ENCODE measurements at regions not wholly inside any gene's neighbourhood (a gene's known extent, or its start where the extent isn't known, plus 50 kb on each side); places are given as distances from the start of the nearest gene placed in this dataset.
"Not testable (repeated sequence)": the region's sequence is repeated elsewhere in the genome, so short reads cannot be mapped to it uniquely, and the experiment has no call there.

- Mint-ChIP-seq H3K36me3 (ENCODE audit: low read depth) (no peaks in the 10 kb centered on the region), H3K4me1 (peaks cover 8% of the 10 kb centered on the region), H3K27me3 (ENCODE audit: insufficient read depth) (peaks cover 6% of the 10 kb centered on the region), H3K9me3 (no peaks in the 10 kb centered on the region), H3K27ac (no peak overlapping the region), H3K4me3 (no peak overlapping the region)
- Histone ChIP-seq H3K4me1 (ENCODE audit: control insufficient read depth, insufficient read depth, low read length) (no peaks in the 10 kb centered on the region), H3K27me3 (ENCODE audit: control insufficient read depth, insufficient read depth, low read length, poor library complexity, severe bottlenecking) (no peaks in the 10 kb centered on the region), H3K4me3 (ENCODE audit: low read length) (no peak overlapping the region), H3K9me3 (ENCODE audit: control insufficient read depth, low read length) (no peaks in the 10 kb centered on the region), H3K27ac (ENCODE audit: low read depth, low read length) (no peak overlapping the region), H3K9ac (ENCODE audit: extremely low read depth, low read length, poor library complexity, severe bottlenecking) (no peak overlapping the region), H3K36me3 (ENCODE audit: control insufficient read depth, insufficient read depth, low read length) (no peaks in the 10 kb centered on the region)
- no peak for TF ChIP-seq CTCF (conservative IDR thresholded peaks at IDR 0.05)
- no peak for DNase-seq
- WGBS, 2 experiments (ENCODE audit: insufficient coverage in 1 of 2, insufficient read length in 1 of 2): 89 to 91% methylated on average over 8 to 9 of the region's 9 CpGs
Measured at GRCh38 chr10:11668847-11669610, 57.6 kb upstream of the USP6NL start.

DNA sequence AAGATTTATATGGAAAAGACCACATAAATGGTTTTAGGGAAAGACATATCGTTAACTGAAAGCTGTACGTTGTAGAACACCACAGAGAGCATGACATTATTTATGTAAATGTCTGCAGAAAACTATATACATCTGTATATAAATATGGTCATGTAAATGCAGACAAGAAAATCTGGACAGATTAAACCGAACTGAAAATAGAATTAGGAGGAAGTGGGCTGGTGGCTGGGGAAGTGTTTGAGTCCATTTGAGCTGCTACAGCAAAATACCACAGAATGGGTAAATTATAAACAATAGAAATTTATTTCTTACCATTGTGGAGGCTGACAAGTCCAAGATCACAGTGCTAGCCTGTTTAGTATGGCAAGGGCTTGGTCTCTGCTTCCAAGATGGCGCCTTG, 56.3 kb upstream of the USP6NL start:
- Mint-ChIP-seq H3K27me3 (ENCODE audit: insufficient read depth) (peaks cover 6% of the 10 kb centered on the region), H3K4me1 (peaks cover 2% of the 10 kb centered on the region), H3K36me3 (ENCODE audit: low read depth) (no peaks in the 10 kb centered on the region), H3K9me3 (no peaks in the 10 kb centered on the region), H3K27ac (no peak overlapping the region), H3K4me3 (no peak overlapping the region)
- no peak overlapping the region for H3K9ac ChIP-seq (ENCODE audit: extremely low read depth, low read length, poor library complexity, severe bottlenecking)
- DNase-seq: no peak
- no peak overlapping the region for H3K4me3 ChIP-seq (ENCODE audit: low read length)
- no peaks in the 10 kb centered on the region for H3K4me1 ChIP-seq (ENCODE audit: control insufficient read depth, insufficient read depth, low read length)
- H3K27ac ChIP-seq (ENCODE audit: low read depth, low read length): no peak overlapping the region
- WGBS, 2 experiments (ENCODE audit: insufficient coverage in 1 of 2, insufficient read length in 1 of 2): 93% methylated on average over 4 of the region's 4 CpGs; no CpG with 5 or more reads in 1 of the 2 experiments
- no peaks in the 10 kb centered on the region for H3K27me3 ChIP-seq (ENCODE audit: control insufficient read depth, insufficient read depth, low read length, poor library complexity, severe bottlenecking)
- no peaks in the 10 kb centered on the region for H3K36me3 ChIP-seq (ENCODE audit: control insufficient read depth, insufficient read depth, low read length)
- H3K9me3 ChIP-seq (ENCODE audit: control insufficient read depth, low read length): no peaks in the 10 kb centered on the region
- TF ChIP-seq CTCF (conservative IDR thresholded peaks at IDR 0.05): no peak

DNA sequence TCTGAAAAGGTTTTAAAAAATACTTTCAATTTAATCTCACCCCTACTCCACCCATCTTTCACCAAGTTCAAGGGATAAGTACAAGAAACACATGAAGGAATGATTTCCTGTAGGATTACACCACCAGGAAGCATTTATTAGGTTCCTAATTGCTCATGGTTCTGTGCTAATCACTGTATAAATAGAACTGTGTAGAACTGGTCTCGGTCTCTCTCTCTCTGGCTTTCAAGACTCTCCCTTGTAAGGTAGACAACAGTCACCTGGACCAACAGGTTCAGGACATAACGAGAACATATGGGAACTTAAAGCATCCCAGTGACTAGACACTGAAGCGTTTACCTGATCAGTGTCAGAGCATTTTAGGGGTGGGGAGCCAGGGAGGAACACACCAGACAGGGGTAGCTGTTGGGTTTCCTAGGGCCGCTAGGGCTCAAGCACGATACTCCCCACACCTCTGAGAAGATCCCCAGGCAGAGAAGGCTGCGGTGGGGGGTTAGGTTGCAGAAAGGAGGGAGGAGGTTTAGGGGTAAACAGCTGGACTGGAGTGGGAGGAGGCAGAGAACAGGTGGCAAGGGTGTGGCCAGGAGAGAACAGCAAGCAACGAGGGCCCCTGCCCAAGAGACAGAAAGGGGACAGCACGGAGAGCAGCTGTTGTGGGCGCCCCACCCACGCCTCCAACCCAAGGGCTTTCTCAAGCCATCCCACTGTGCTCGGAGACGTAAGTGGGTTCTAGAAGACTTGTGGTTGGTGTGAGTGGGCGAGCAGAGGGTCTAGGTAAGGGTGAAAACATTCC, 52.5 kb upstream of the USP6NL start:
- WGBS, 2 experiments (ENCODE audit: insufficient coverage in 1 of 2, insufficient read length in 1 of 2): 90 to 95% methylated on average over 7 to 13 of the region's 13 CpGs
- Mint-ChIP-seq H3K4me1 (no peaks in the 10 kb centered on the region), H3K9me3 (no peaks in the 10 kb centered on the region), H3K36me3 (ENCODE audit: low read depth) (no peaks in the 10 kb centered on the region), H3K27me3 (ENCODE audit: insufficient read depth) (peaks cover 6% of the 10 kb centered on the region), H3K4me3 (no peak overlapping the region), H3K27ac (no peak overlapping the region)
- Histone ChIP-seq H3K9me3 (ENCODE audit: control insufficient read depth, low read length) (no peaks in the 10 kb centered on the region), H3K4me1 (ENCODE audit: control insufficient read depth, insufficient read depth, low read length) (no peaks in the 10 kb centered on the region), H3K4me3 (ENCODE audit: low read length) (no peak overlapping the region), H3K27ac (ENCODE audit: low read depth, low read length) (no peak overlapping the region), H3K27me3 (ENCODE audit: control insufficient read depth, insufficient read depth, low read length, poor library complexity, severe bottlenecking) (no peaks in the 10 kb centered on the region), H3K9ac (ENCODE audit: extremely low read depth, low read length, poor library complexity, severe bottlenecking) (no peak overlapping the region), H3K36me3 (ENCODE audit: control insufficient read depth, insufficient read depth, low read length) (no peaks in the 10 kb centered on the region)
- no peak for TF ChIP-seq CTCF (conservative IDR thresholded peaks at IDR 0.05)
- DNase-seq: no peak

GRCh38 chr10:11663126-11663515, 51.7 kb upstream of the USP6NL start:
- not testable (repeated sequence) for H3K9me3 Mint-ChIP-seq; H3K36me3 Mint-ChIP-seq (ENCODE audit: low read depth); H3K27me3 ChIP-seq (ENCODE audit: control insufficient read depth, insufficient read depth, low read length, poor library complexity, severe bottlenecking); H3K36me3 ChIP-seq (ENCODE audit: control insufficient read depth, insufficient read depth, low read length); H3K4me3 ChIP-seq (ENCODE audit: low read length); H3K27me3 Mint-ChIP-seq (ENCODE audit: insufficient read depth); H3K4me3 Mint-ChIP-seq; DNase-seq; H3K9me3 ChIP-seq (ENCODE audit: control insufficient read depth, low read length); H3K9ac ChIP-seq (ENCODE audit: extremely low read depth, low read length, poor library complexity, severe bottlenecking); H3K4me1 ChIP-seq (ENCODE audit: control insufficient read depth, insufficient read depth, low read length); H3K27ac ChIP-seq (ENCODE audit: low read depth, low read length); H3K27ac Mint-ChIP-seq; H3K4me1 Mint-ChIP-seq
- WGBS, 2 experiments (ENCODE audit: insufficient coverage in 1 of 2, insufficient read length in 1 of 2): 92 to 100% methylated on average over 1 to 5 of the region's 5 CpGs
